GM23338 (cell line): ENCODE measurements at regions not wholly inside any gene's neighbourhood (a gene's known extent, or its start where the extent isn't known, plus 50 kb on each side); places are given as distances from the start of the nearest gene placed in this dataset.

ENCODE experiments used
- CREB1 ChIP-seq: fragments of 250-450 bp; sonication (Bioruptor Pico); IDR thresholded peaks from 2 replicates; pipeline ENCODE4 v1.5.0; 2020; ENCODE audit warnings: low read depth, mild to moderate bottlenecking, moderate library complexity
- CTCF ChIP-seq, 2 experiments: fragments of 200-600 bp in 1 of 2; sonication (generic) in 1 of 2; conservative IDR thresholded peaks; 2 replicates each; pipeline versions ENCODE4 v1.5.1 to v1.6.1; 2016 to 2017; ENCODE audit warnings: antibody characterized with exemption in 2 of 2, low read depth in 2 of 2, mild to moderate bottlenecking in 2 of 2, moderate library complexity in 1 of 2
- EZH2 ChIP-seq: fragments of 200-600 bp; sonication (generic); IDR thresholded peaks from one replicate; pipeline ENCODE4 v1.8.0; 2017; ENCODE audit warnings: antibody characterized with exemption, mild to moderate bottlenecking, low read depth; ENCODE audit not compliant: unreplicated experiment
- EZH2phosphoT487 ChIP-seq: fragments of 200-600 bp; sonication (generic); IDR thresholded peaks from one replicate; pipeline ENCODE4 v1.8.1; 2018; ENCODE audit warnings: antibody characterized with exemption; ENCODE audit not compliant: unreplicated experiment
- JUNB ChIP-seq: IDR thresholded peaks from one replicate; pipeline ENCODE4 v1.6.1; 2016; ENCODE audit warnings: antibody characterized with exemption; ENCODE audit not compliant: unreplicated experiment
- POLR2AphosphoS5 ChIP-seq: IDR thresholded peaks from 2 replicates; pipeline ENCODE4 v1.6.1; 2016; ENCODE audit warnings: antibody characterized with exemption, low read depth
- STAT1 ChIP-seq: IDR thresholded peaks from one replicate; pipeline ENCODE4 v1.6.1; 2016; ENCODE audit warnings: antibody characterized with exemption; ENCODE audit not compliant: unreplicated experiment
- ZNF114 ChIP-seq: fragments of 250-450 bp; sonication (Bioruptor Pico); IDR thresholded peaks from 2 replicates; pipeline ENCODE4 v1.5.0; 2020; ENCODE audit warnings: mild to moderate bottlenecking, moderate library complexity
- ZNF331 ChIP-seq: fragments of 250-450 bp; sonication (Bioruptor Pico); IDR thresholded peaks from 2 replicates; pipeline ENCODE4 v1.5.0; 2020; ENCODE audit warnings: low read depth, mild to moderate bottlenecking, moderate library complexity
- TF ChIP-seq, protein P1 (sequence below): IDR thresholded peaks from one replicate; pipeline ENCODE4 v1.6.1; 2018; ENCODE audit warnings: antibody characterized with exemption; ENCODE audit not compliant: unreplicated experiment
- TF ChIP-seq, protein P2 (sequence below): IDR thresholded peaks from 2 replicates; pipeline ENCODE4 v1.6.1; 2016; ENCODE audit warnings: antibody characterized with exemption

DNA sequence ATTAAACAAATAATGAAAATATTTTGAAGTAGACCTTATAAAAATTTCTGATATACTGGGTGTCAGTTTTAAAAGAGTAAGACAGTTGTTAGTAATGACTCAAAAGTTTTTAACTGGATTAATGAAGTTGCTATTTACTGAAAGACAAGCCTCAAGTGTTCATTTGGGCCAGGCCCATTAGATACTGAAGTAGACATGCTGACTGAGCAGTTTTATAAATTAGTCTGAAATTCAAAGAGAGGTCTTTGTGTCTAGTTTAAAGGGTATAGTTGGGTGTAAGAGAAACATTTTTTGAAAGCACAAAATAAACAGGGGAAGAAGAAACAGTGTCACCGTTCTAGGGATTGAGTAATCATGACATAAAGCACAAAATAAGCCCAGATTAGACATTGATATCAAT is 1577.2 kb downstream of the AMY1C start:
- no peak for TF ChIP-seq CTCF (conservative IDR thresholded peaks at IDR 0.05; ENCODE audit: low read depth in 2 of 2)
- TF ChIP-seq EZH2phosphoT487 = no peak
- TF ChIP-seq CREB1 = no peak
- TF ChIP-seq, protein P1, sequence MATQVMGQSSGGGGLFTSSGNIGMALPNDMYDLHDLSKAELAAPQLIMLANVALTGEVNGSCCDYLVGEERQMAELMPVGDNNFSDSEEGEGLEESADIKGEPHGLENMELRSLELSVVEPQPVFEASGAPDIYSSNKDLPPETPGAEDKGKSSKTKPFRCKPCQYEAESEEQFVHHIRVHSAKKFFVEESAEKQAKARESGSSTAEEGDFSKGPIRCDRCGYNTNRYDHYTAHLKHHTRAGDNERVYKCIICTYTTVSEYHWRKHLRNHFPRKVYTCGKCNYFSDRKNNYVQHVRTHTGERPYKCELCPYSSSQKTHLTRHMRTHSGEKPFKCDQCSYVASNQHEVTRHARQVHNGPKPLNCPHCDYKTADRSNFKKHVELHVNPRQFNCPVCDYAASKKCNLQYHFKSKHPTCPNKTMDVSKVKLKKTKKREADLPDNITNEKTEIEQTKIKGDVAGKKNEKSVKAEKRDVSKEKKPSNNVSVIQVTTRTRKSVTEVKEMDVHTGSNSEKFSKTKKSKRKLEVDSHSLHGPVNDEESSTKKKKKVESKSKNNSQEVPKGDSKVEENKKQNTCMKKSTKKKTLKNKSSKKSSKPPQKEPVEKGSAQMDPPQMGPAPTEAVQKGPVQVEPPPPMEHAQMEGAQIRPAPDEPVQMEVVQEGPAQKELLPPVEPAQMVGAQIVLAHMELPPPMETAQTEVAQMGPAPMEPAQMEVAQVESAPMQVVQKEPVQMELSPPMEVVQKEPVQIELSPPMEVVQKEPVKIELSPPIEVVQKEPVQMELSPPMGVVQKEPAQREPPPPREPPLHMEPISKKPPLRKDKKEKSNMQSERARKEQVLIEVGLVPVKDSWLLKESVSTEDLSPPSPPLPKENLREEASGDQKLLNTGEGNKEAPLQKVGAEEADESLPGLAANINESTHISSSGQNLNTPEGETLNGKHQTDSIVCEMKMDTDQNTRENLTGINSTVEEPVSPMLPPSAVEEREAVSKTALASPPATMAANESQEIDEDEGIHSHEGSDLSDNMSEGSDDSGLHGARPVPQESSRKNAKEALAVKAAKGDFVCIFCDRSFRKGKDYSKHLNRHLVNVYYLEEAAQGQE = no peak
- no peak for TF ChIP-seq STAT1
- no peak for TF ChIP-seq EZH2
- TF ChIP-seq POLR2AphosphoS5 = no peak
- TF ChIP-seq ZNF114 (CRISPR knock-in tag) = no peak
- TF ChIP-seq, protein P2, sequence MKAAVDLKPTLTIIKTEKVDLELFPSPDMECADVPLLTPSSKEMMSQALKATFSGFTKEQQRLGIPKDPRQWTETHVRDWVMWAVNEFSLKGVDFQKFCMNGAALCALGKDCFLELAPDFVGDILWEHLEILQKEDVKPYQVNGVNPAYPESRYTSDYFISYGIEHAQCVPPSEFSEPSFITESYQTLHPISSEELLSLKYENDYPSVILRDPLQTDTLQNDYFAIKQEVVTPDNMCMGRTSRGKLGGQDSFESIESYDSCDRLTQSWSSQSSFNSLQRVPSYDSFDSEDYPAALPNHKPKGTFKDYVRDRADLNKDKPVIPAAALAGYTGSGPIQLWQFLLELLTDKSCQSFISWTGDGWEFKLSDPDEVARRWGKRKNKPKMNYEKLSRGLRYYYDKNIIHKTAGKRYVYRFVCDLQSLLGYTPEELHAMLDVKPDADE = no peak
- TF ChIP-seq ZNF331 (CRISPR knock-in tag) = no peak
- no peak for TF ChIP-seq JUNB
